GM23338 (cell line): ENCODE measurements at regions not wholly inside any gene's neighbourhood (a gene's known extent, or its start where the extent isn't known, plus 50 kb on each side); places are given as distances from the start of the nearest gene placed in this dataset.

Experiments
- ATAC-seq: fragments of 200-7000 bp; cut with Tn5 transposase; 3 replicates; pipeline ENCODE4 v1.9.1; 2020
- DNase-seq: peaks from one replicate; pipeline ENCODE4 v3.0.0-alpha.2; 2015; ENCODE audit warnings: low spot score
- H2AFZ ChIP-seq: fragments of 200-600 bp; sonication (generic); 2 replicates; pipeline ENCODE4 v1.8.0; 2016; ENCODE audit warnings: antibody characterized with exemption, mild to moderate bottlenecking, moderate library complexity
- H3F3A ChIP-seq: fragments of 200-600 bp; sonication (generic); replicated peaks from 2 replicates; pipeline ENCODE4 v1.8.0; 2017; ENCODE audit warnings: antibody characterized with exemption, mixed run types, low read depth
- H3K27ac ChIP-seq: fragments of 200-600 bp; sonication (generic); 2 replicates; pipeline ENCODE4 v1.6.1; 2016; ENCODE audit warnings: low read depth
- H3K27me3 ChIP-seq: fragments of 200-600 bp; sonication (generic); 2 replicates; pipeline ENCODE4 v1.8.0; 2016; ENCODE audit warnings: mild to moderate bottlenecking, mixed run types, moderate library complexity; ENCODE audit not compliant: insufficient read depth
- H3K36me3 ChIP-seq: fragments of 200-600 bp; sonication (generic); 2 replicates; pipeline ENCODE4 v1.8.0; 2016; ENCODE audit warnings: mild to moderate bottlenecking; ENCODE audit not compliant: insufficient read depth
- H3K4me1 ChIP-seq: fragments of 200-600 bp; sonication (generic); 2 replicates; pipeline ENCODE4 v1.8.0; 2016; ENCODE audit warnings: mild to moderate bottlenecking, moderate library complexity; ENCODE audit not compliant: insufficient read depth
- H3K4me2 ChIP-seq: fragments of 200-600 bp; sonication (generic); 2 replicates; pipeline ENCODE4 v1.7.1; 2017; ENCODE audit warnings: mixed run types
- H3K4me3 ChIP-seq: fragments of 200-600 bp; sonication (generic); 2 replicates; pipeline ENCODE4 v1.6.1; 2016; ENCODE audit warnings: mixed run types
- H3K79me2 ChIP-seq: fragments of 200-600 bp; sonication (generic); replicated peaks from 2 replicates; pipeline ENCODE4 v1.8.0; 2017; ENCODE audit warnings: mild to moderate bottlenecking; ENCODE audit not compliant: insufficient read depth
- H3K9me2 ChIP-seq: fragments of 200-600 bp; sonication (generic); 2 replicates; pipeline ENCODE4 v1.8.0; 2017; ENCODE audit not compliant: insufficient read depth
- H4K20me1 ChIP-seq: fragments of 200-600 bp; sonication (generic); replicated peaks from 2 replicates; pipeline ENCODE4 v1.8.0; 2017; ENCODE audit warnings: mild to moderate bottlenecking; ENCODE audit not compliant: insufficient read depth
- H3K27ac Mint-ChIP-seq: 2 replicates; pipeline ENCODE4 v1.8.0; 2020; ENCODE audit warnings: inconsistent platforms, mild to moderate bottlenecking, moderate library complexity, mixed read lengths
- H3K27me3 Mint-ChIP-seq: 3 replicates; pipeline ENCODE4 v1.8.0; 2022; ENCODE audit warnings: low read depth, mild to moderate bottlenecking, moderate library complexity, mixed read lengths, inconsistent platforms; ENCODE audit not compliant: insufficient read depth, poor library complexity
- H3K36me3 Mint-ChIP-seq: 3 replicates; pipeline ENCODE4 v1.8.0; 2021; ENCODE audit warnings: low read depth, mild to moderate bottlenecking, inconsistent platforms, moderate library complexity, mixed read lengths
- H3K4me1 Mint-ChIP-seq: 3 replicates; pipeline ENCODE4 v1.8.0; 2020; ENCODE audit warnings: mild to moderate bottlenecking, inconsistent platforms, mixed read lengths
- H3K4me3 Mint-ChIP-seq: 3 replicates; pipeline ENCODE4 v1.8.0; 2021; ENCODE audit warnings: moderate library complexity, mild to moderate bottlenecking, inconsistent platforms, mixed read lengths
- H3K9me3 Mint-ChIP-seq: 3 replicates; pipeline ENCODE4 v1.8.0; 2020; ENCODE audit warnings: moderate library complexity, mild to moderate bottlenecking, inconsistent platforms, mixed read lengths
- CREB1 ChIP-seq: fragments of 250-450 bp; sonication (Bioruptor Pico); IDR thresholded peaks from 2 replicates; pipeline ENCODE4 v1.5.0; 2020; ENCODE audit warnings: low read depth, mild to moderate bottlenecking, moderate library complexity
- CTCF ChIP-seq, 2 experiments: fragments of 200-600 bp in 1 of 2; sonication (generic) in 1 of 2; conservative IDR thresholded peaks; 2 replicates each; pipeline versions ENCODE4 v1.5.1 to v1.6.1; 2016 to 2017; ENCODE audit warnings: antibody characterized with exemption in 2 of 2, low read depth in 2 of 2, mild to moderate bottlenecking in 2 of 2, moderate library complexity in 1 of 2
- EZH2 ChIP-seq: fragments of 200-600 bp; sonication (generic); IDR thresholded peaks from one replicate; pipeline ENCODE4 v1.8.0; 2017; ENCODE audit warnings: antibody characterized with exemption, mild to moderate bottlenecking, low read depth; ENCODE audit not compliant: unreplicated experiment
- EZH2phosphoT487 ChIP-seq: fragments of 200-600 bp; sonication (generic); IDR thresholded peaks from one replicate; pipeline ENCODE4 v1.8.1; 2018; ENCODE audit warnings: antibody characterized with exemption; ENCODE audit not compliant: unreplicated experiment
- POLR2AphosphoS5 ChIP-seq: IDR thresholded peaks from 2 replicates; pipeline ENCODE4 v1.6.1; 2016; ENCODE audit warnings: antibody characterized with exemption, low read depth
- STAT1 ChIP-seq: IDR thresholded peaks from one replicate; pipeline ENCODE4 v1.6.1; 2016; ENCODE audit warnings: antibody characterized with exemption; ENCODE audit not compliant: unreplicated experiment
- ZNF114 ChIP-seq: fragments of 250-450 bp; sonication (Bioruptor Pico); IDR thresholded peaks from 2 replicates; pipeline ENCODE4 v1.5.0; 2020; ENCODE audit warnings: mild to moderate bottlenecking, moderate library complexity
- ZNF331 ChIP-seq: fragments of 250-450 bp; sonication (Bioruptor Pico); IDR thresholded peaks from 2 replicates; pipeline ENCODE4 v1.5.0; 2020; ENCODE audit warnings: low read depth, mild to moderate bottlenecking, moderate library complexity
- ZNF462 ChIP-seq: fragments of 250-450 bp; sonication (Bioruptor Pico); IDR thresholded peaks from 2 replicates; pipeline ENCODE4 v1.5.0; 2020; ENCODE audit warnings: mild to moderate bottlenecking, moderate library complexity
- TF ChIP-seq, protein P1 (sequence below): IDR thresholded peaks from one replicate; pipeline ENCODE4 v1.6.1; 2018; ENCODE audit warnings: antibody characterized with exemption; ENCODE audit not compliant: unreplicated experiment

- Histone ChIP-seq H3K4me2 (no peak overlapping the region), H3K27ac (no peak overlapping the region), H3K79me2 (no peaks in the 10 kb centered on the region), H3K4me1 (peaks cover 5% of the 10 kb centered on the region; the same call in 1 of the 2 replicates), H3F3A (no peaks in the 10 kb centered on the region), H3K27me3 (no peaks in the 10 kb centered on the region), H4K20me1 (no peaks in the 10 kb centered on the region), H3K9me2 (0 out of 2 replicates have a peak, but pooled peaks cover 6% of the 10 kb centered on the region), H3K4me3 (no peak overlapping the region), H3K36me3 (no peaks in the 10 kb centered on the region), H2AFZ (peak overlapping the region; percentile 74)
- H3K4me1 Mint-ChIP-seq, result peaks cover 37% of the 10 kb centered on the region
- H3K27ac Mint-ChIP-seq, result no peak overlapping the region
- TF ChIP-seq ZNF114 (CRISPR knock-in tag), result no peak
- no peak for TF ChIP-seq EZH2
- TF ChIP-seq EZH2phosphoT487, result no peak
- TF ChIP-seq, protein P1, sequence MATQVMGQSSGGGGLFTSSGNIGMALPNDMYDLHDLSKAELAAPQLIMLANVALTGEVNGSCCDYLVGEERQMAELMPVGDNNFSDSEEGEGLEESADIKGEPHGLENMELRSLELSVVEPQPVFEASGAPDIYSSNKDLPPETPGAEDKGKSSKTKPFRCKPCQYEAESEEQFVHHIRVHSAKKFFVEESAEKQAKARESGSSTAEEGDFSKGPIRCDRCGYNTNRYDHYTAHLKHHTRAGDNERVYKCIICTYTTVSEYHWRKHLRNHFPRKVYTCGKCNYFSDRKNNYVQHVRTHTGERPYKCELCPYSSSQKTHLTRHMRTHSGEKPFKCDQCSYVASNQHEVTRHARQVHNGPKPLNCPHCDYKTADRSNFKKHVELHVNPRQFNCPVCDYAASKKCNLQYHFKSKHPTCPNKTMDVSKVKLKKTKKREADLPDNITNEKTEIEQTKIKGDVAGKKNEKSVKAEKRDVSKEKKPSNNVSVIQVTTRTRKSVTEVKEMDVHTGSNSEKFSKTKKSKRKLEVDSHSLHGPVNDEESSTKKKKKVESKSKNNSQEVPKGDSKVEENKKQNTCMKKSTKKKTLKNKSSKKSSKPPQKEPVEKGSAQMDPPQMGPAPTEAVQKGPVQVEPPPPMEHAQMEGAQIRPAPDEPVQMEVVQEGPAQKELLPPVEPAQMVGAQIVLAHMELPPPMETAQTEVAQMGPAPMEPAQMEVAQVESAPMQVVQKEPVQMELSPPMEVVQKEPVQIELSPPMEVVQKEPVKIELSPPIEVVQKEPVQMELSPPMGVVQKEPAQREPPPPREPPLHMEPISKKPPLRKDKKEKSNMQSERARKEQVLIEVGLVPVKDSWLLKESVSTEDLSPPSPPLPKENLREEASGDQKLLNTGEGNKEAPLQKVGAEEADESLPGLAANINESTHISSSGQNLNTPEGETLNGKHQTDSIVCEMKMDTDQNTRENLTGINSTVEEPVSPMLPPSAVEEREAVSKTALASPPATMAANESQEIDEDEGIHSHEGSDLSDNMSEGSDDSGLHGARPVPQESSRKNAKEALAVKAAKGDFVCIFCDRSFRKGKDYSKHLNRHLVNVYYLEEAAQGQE, result no peak
- no peak for TF ChIP-seq POLR2AphosphoS5
- TF ChIP-seq ZNF331 (CRISPR knock-in tag), result no peak
- no peak for TF ChIP-seq CREB1 (CRISPR knock-in tag)
- no peak for TF ChIP-seq CTCF (conservative IDR thresholded peaks at IDR 0.05; ENCODE audit: low read depth in 2 of 2)
- TF ChIP-seq STAT1, result no peak
- TF ChIP-seq ZNF462 (CRISPR knock-in tag), result no peak
- DNase-seq (no peak), ATAC-seq (no peak)
- peaks cover 8% of the 10 kb centered on the region for H3K27me3 Mint-ChIP-seq
- no peaks in the 10 kb centered on the region for H3K36me3 Mint-ChIP-seq
- no peaks in the 10 kb centered on the region for H3K9me3 Mint-ChIP-seq
- no peak overlapping the region for H3K4me3 Mint-ChIP-seq
Observed at GRCh38 chr10:128568990-128569945, 443.0 kb upstream of the MKI67 start.
